GM23338 (cell line): ENCODE measurements at regions not wholly inside any gene's neighbourhood (a gene's known extent, or its start where the extent isn't known, plus 50 kb on each side); places are given as distances from the start of the nearest gene placed in this dataset.

Experiments
- ATAC-seq: fragments of 200-7000 bp; cut with Tn5 transposase; 3 replicates; pipeline ENCODE4 v1.9.1; 2020
- DNase-seq: peaks from one replicate; pipeline ENCODE4 v3.0.0-alpha.2; 2015; ENCODE audit warnings: low spot score
- H2AFZ ChIP-seq: fragments of 200-600 bp; sonication (generic); 2 replicates; pipeline ENCODE4 v1.8.0; 2016; ENCODE audit warnings: antibody characterized with exemption, mild to moderate bottlenecking, moderate library complexity
- H3F3A ChIP-seq: fragments of 200-600 bp; sonication (generic); replicated peaks from 2 replicates; pipeline ENCODE4 v1.8.0; 2017; ENCODE audit warnings: antibody characterized with exemption, mixed run types, low read depth
- H3K27ac ChIP-seq: fragments of 200-600 bp; sonication (generic); 2 replicates; pipeline ENCODE4 v1.6.1; 2016; ENCODE audit warnings: low read depth
- H3K27me3 ChIP-seq: fragments of 200-600 bp; sonication (generic); 2 replicates; pipeline ENCODE4 v1.8.0; 2016; ENCODE audit warnings: mild to moderate bottlenecking, mixed run types, moderate library complexity; ENCODE audit not compliant: insufficient read depth
- H3K36me3 ChIP-seq: fragments of 200-600 bp; sonication (generic); 2 replicates; pipeline ENCODE4 v1.8.0; 2016; ENCODE audit warnings: mild to moderate bottlenecking; ENCODE audit not compliant: insufficient read depth
- H3K4me1 ChIP-seq: fragments of 200-600 bp; sonication (generic); 2 replicates; pipeline ENCODE4 v1.8.0; 2016; ENCODE audit warnings: mild to moderate bottlenecking, moderate library complexity; ENCODE audit not compliant: insufficient read depth
- H3K4me2 ChIP-seq: fragments of 200-600 bp; sonication (generic); 2 replicates; pipeline ENCODE4 v1.7.1; 2017; ENCODE audit warnings: mixed run types
- H3K4me3 ChIP-seq: fragments of 200-600 bp; sonication (generic); 2 replicates; pipeline ENCODE4 v1.6.1; 2016; ENCODE audit warnings: mixed run types
- H3K79me2 ChIP-seq: fragments of 200-600 bp; sonication (generic); replicated peaks from 2 replicates; pipeline ENCODE4 v1.8.0; 2017; ENCODE audit warnings: mild to moderate bottlenecking; ENCODE audit not compliant: insufficient read depth
- H3K9me2 ChIP-seq: fragments of 200-600 bp; sonication (generic); 2 replicates; pipeline ENCODE4 v1.8.0; 2017; ENCODE audit not compliant: insufficient read depth
- H4K20me1 ChIP-seq: fragments of 200-600 bp; sonication (generic); replicated peaks from 2 replicates; pipeline ENCODE4 v1.8.0; 2017; ENCODE audit warnings: mild to moderate bottlenecking; ENCODE audit not compliant: insufficient read depth
- H3K27ac Mint-ChIP-seq: 2 replicates; pipeline ENCODE4 v1.8.0; 2020; ENCODE audit warnings: inconsistent platforms, mild to moderate bottlenecking, moderate library complexity, mixed read lengths
- H3K27me3 Mint-ChIP-seq: 3 replicates; pipeline ENCODE4 v1.8.0; 2022; ENCODE audit warnings: low read depth, mild to moderate bottlenecking, moderate library complexity, mixed read lengths, inconsistent platforms; ENCODE audit not compliant: insufficient read depth, poor library complexity
- H3K36me3 Mint-ChIP-seq: 3 replicates; pipeline ENCODE4 v1.8.0; 2021; ENCODE audit warnings: low read depth, mild to moderate bottlenecking, inconsistent platforms, moderate library complexity, mixed read lengths
- H3K4me1 Mint-ChIP-seq: 3 replicates; pipeline ENCODE4 v1.8.0; 2020; ENCODE audit warnings: mild to moderate bottlenecking, inconsistent platforms, mixed read lengths
- H3K4me3 Mint-ChIP-seq: 3 replicates; pipeline ENCODE4 v1.8.0; 2021; ENCODE audit warnings: moderate library complexity, mild to moderate bottlenecking, inconsistent platforms, mixed read lengths
- H3K9me3 Mint-ChIP-seq: 3 replicates; pipeline ENCODE4 v1.8.0; 2020; ENCODE audit warnings: moderate library complexity, mild to moderate bottlenecking, inconsistent platforms, mixed read lengths
- CREB1 ChIP-seq: fragments of 250-450 bp; sonication (Bioruptor Pico); IDR thresholded peaks from 2 replicates; pipeline ENCODE4 v1.5.0; 2020; ENCODE audit warnings: low read depth, mild to moderate bottlenecking, moderate library complexity
- EZH2phosphoT487 ChIP-seq: fragments of 200-600 bp; sonication (generic); IDR thresholded peaks from one replicate; pipeline ENCODE4 v1.8.1; 2018; ENCODE audit warnings: antibody characterized with exemption; ENCODE audit not compliant: unreplicated experiment
- JUNB ChIP-seq: IDR thresholded peaks from one replicate; pipeline ENCODE4 v1.6.1; 2016; ENCODE audit warnings: antibody characterized with exemption; ENCODE audit not compliant: unreplicated experiment
- POLR2AphosphoS5 ChIP-seq: IDR thresholded peaks from 2 replicates; pipeline ENCODE4 v1.6.1; 2016; ENCODE audit warnings: antibody characterized with exemption, low read depth
- ZNF114 ChIP-seq: fragments of 250-450 bp; sonication (Bioruptor Pico); IDR thresholded peaks from 2 replicates; pipeline ENCODE4 v1.5.0; 2020; ENCODE audit warnings: mild to moderate bottlenecking, moderate library complexity
- ZNF331 ChIP-seq: fragments of 250-450 bp; sonication (Bioruptor Pico); IDR thresholded peaks from 2 replicates; pipeline ENCODE4 v1.5.0; 2020; ENCODE audit warnings: low read depth, mild to moderate bottlenecking, moderate library complexity
- TF ChIP-seq, protein P1 (sequence below): fragments of 250-450 bp; sonication (Bioruptor Pico); IDR thresholded peaks from 2 replicates; pipeline ENCODE4 v1.5.0; 2020; ENCODE audit warnings: mild to moderate bottlenecking, moderate library complexity
- TF ChIP-seq, protein P2 (sequence below): IDR thresholded peaks from 2 replicates; pipeline ENCODE4 v1.6.1; 2016; ENCODE audit warnings: antibody characterized with exemption

DNA sequence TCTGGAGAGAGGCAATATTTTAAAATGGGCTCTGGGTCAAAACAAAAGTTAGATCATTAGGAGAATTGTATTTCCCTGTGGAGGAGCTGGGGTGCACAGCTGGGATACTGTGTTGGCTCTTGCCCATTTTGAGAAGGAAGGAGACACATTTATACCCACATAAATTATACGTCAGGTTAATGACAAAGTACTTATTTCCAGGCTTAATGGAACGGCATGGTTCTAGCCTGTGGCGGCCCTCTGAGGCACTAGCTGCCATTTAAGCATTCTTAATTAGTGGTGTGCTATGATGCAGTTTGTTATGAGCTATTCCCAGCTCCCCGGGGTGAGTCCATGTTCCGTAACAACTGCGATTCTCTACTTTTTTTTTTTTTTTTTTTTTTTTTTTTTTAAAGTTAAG lies 193.5 kb downstream of the SEC23IP start (continued):
- TF ChIP-seq, protein P1, sequence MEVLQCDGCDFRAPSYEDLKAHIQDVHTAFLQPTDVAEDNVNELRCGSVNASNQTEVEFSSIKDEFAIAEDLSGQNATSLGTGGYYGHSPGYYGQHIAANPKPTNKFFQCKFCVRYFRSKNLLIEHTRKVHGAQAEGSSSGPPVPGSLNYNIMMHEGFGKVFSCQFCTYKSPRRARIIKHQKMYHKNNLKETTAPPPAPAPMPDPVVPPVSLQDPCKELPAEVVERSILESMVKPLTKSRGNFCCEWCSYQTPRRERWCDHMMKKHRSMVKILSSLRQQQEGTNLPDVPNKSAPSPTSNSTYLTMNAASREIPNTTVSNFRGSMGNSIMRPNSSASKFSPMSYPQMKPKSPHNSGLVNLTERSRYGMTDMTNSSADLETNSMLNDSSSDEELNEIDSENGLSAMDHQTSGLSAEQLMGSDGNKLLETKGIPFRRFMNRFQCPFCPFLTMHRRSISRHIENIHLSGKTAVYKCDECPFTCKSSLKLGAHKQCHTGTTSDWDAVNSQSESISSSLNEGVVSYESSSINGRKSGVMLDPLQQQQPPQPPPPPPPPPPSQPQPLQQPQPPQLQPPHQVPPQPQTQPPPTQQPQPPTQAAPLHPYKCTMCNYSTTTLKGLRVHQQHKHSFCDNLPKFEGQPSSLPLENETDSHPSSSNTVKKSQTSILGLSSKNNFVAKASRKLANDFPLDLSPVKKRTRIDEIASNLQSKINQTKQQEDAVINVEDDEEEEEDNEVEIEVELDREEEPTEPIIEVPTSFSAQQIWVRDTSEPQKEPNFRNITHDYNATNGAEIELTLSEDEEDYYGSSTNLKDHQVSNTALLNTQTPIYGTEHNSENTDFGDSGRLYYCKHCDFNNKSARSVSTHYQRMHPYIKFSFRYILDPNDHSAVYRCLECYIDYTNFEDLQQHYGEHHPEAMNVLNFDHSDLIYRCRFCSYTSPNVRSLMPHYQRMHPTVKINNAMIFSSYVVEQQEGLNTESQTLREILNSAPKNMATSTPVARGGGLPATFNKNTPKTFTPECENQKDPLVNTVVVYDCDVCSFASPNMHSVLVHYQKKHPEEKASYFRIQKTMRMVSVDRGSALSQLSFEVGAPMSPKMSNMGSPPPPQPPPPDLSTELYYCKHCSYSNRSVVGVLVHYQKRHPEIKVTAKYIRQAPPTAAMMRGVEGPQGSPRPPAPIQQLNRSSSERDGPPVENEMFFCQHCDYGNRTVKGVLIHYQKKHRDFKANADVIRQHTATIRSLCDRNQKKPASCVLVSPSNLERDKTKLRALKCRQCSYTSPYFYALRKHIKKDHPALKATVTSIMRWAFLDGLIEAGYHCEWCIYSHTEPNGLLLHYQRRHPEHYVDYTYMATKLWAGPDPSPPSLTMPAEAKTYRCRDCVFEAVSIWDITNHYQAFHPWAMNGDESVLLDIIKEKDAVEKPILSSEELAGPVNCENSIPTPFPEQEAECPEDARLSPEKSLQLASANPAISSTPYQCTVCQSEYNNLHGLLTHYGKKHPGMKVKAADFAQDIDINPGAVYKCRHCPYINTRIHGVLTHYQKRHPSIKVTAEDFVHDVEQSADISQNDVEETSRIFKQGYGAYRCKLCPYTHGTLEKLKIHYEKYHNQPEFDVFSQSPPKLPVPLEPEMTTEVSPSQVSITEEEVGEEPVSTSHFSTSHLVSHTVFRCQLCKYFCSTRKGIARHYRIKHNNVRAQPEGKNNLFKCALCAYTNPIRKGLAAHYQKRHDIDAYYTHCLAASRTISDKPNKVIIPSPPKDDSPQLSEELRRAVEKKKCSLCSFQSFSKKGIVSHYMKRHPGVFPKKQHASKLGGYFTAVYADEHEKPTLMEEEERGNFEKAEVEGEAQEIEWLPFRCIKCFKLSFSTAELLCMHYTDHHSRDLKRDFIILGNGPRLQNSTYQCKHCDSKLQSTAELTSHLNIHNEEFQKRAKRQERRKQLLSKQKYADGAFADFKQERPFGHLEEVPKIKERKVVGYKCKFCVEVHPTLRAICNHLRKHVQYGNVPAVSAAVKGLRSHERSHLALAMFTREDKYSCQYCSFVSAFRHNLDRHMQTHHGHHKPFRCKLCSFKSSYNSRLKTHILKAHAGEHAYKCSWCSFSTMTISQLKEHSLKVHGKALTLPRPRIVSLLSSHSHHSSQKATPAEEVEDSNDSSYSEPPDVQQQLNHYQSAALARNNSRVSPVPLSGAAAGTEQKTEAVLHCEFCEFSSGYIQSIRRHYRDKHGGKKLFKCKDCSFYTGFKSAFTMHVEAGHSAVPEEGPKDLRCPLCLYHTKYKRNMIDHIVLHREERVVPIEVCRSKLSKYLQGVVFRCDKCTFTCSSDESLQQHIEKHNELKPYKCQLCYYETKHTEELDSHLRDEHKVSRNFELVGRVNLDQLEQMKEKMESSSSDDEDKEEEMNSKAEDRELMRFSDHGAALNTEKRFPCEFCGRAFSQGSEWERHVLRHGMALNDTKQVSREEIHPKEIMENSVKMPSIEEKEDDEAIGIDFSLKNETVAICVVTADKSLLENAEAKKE (CRISPR knock-in tag): no peak
- TF ChIP-seq ZNF114 (CRISPR knock-in tag) (no peak), EZH2phosphoT487 (no peak), ZNF331 (CRISPR knock-in tag) (no peak), POLR2AphosphoS5 (no peak), JUNB (no peak)
- TF ChIP-seq, protein P2, sequence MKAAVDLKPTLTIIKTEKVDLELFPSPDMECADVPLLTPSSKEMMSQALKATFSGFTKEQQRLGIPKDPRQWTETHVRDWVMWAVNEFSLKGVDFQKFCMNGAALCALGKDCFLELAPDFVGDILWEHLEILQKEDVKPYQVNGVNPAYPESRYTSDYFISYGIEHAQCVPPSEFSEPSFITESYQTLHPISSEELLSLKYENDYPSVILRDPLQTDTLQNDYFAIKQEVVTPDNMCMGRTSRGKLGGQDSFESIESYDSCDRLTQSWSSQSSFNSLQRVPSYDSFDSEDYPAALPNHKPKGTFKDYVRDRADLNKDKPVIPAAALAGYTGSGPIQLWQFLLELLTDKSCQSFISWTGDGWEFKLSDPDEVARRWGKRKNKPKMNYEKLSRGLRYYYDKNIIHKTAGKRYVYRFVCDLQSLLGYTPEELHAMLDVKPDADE: no peak

DNA sequence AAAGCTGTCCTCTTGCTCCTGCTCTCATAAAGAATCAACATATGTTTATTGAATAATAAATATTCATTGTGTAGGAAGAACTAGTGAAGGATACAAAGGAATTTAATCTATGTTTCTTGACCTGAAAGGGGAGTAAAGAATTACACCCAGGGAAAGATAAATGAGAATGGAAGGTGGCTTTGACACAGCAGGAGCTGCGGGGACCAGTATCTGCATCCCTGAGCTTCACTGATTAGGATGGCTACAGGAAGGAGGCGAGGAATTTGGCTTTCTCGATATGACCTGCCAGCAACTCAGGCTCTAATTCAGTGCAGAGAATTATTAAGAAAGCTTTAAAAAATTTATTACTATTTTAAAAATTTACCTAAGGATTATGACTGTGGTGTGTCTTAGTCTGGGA lies 194.6 kb downstream of the SEC23IP start:
- Histone ChIP-seq H3K79me2 (no peaks in the 10 kb centered on the region), H3K27ac (no peak overlapping the region), H3K36me3 (no peaks in the 10 kb centered on the region), H4K20me1 (no peaks in the 10 kb centered on the region), H3K4me2 (no peak overlapping the region), H3K9me2 (peaks cover 17% of the 10 kb centered on the region; the same call in 1 of the 2 replicates), H3K4me1 (no peaks in the 10 kb centered on the region), H2AFZ (no peak overlapping the region), H3F3A (no peaks in the 10 kb centered on the region), H3K4me3 (no peak overlapping the region), H3K27me3 (no peaks in the 10 kb centered on the region)
- DNase-seq (peak; percentile 14), ATAC-seq (peak; percentile 29; the same call in 1 of the 3 replicates)
- no peaks in the 10 kb centered on the region for H3K36me3 Mint-ChIP-seq
- H3K9me3 Mint-ChIP-seq: peaks cover 3% of the 10 kb centered on the region; the same call in 1 of the 3 replicates
- no peak overlapping the region for H3K4me3 Mint-ChIP-seq
- no peaks in the 10 kb centered on the region for H3K27me3 Mint-ChIP-seq
- H3K4me1 Mint-ChIP-seq: peaks cover 6% of the 10 kb centered on the region; the same call in 2 of the 3 replicates
- no peak overlapping the region for H3K27ac Mint-ChIP-seq
- no peak for TF ChIP-seq CREB1 (CRISPR knock-in tag)
- TF ChIP-seq, protein P1 (CRISPR knock-in tag): no peak
